Right lobe of liver (tissue), 4 donors: ENCODE measurements at regions not wholly inside any gene's neighbourhood (a gene's known extent, or its start where the extent isn't known, plus 50 kb on each side); places are given as distances from the start of the nearest gene placed in this dataset.

Experiments
- CTCF ChIP-seq, 4 donors: fragments of 200-600 bp in 3 of 4; fragments of 450-650 bp in 1 of 4; IDR thresholded peaks; one replicate each; pipeline versions ENCODE4 v1.5.1 to v1.8.0; 2016 to 2022; ENCODE audit warnings: antibody characterized with exemption in 4 of 4, mild to moderate bottlenecking in 2 of 4
- POLR2A ChIP-seq: fragments of 450-650 bp; IDR thresholded peaks from one replicate; pipeline ENCODE4 v1.6.1; 2017; ENCODE audit warnings: antibody characterized with exemption, mild to moderate bottlenecking
- donor health status: DM: no; HTN: no; CAD: no.
- donor health status: DM: no; HTN: no; CAD: no.
- donor health status: DM: no; HTN: yes; CAD: no.

- TF ChIP-seq CTCF (IDR thresholded peaks at IDR 0.05) (no peak), POLR2A (no peak)
Observed at GRCh38 chr3:66622756-66623457, 122.1 kb upstream of the LRIG1 start.
